PC-9 (cell line): ENCODE measurements at regions not wholly inside any gene's neighbourhood (a gene's known extent, or its start where the extent isn't known, plus 50 kb on each side); places are given as distances from the start of the nearest gene placed in this dataset.

Experiments used
- BruUV-seq: library from RNA; stranded (reverse); fragments of 400-500 nt; replicated peaks from 2 replicates; lab custom pipeline; 2021; lab: Mats Ljungman, UMichigan
- CTCF ChIA-PET: fragments of 300-600 bp; sonication (Branson Sonifier 250); formaldehyde crosslinking; loops from one replicate; lab custom pipeline; 2022; ENCODE audit warnings: antibody characterized with exemption; lab: Charles Lee
- POLR2A ChIA-PET: fragments of 300-600 bp; sonication (Branson Sonifier 250); formaldehyde crosslinking; loops from one replicate; lab custom pipeline; 2022; ENCODE audit warnings: antibody characterized with exemption; ENCODE audit not compliant: unreplicated experiment; lab: Charles Lee
- DNase-seq, 2 experiments: peaks; one replicate each; pipeline versions ENCODE4 v3.0.0 to v3.0.0-alpha.2; 2015 to 2022; ENCODE audit warnings: mixed read lengths in 1 of 2
- H2AFZ ChIP-seq: fragments of 200-600 bp; sonication (generic); 2 replicates; pipeline ENCODE4 v1.8.1; 2017; ENCODE audit warnings: antibody characterized with exemption
- H3F3A ChIP-seq: fragments of 200-600 bp; sonication (generic); 2 replicates; pipeline ENCODE4 v1.8.1; 2017; ENCODE audit warnings: antibody characterized with exemption, mild to moderate bottlenecking, low read depth; ENCODE audit not compliant: insufficient read depth
- H3K27ac ChIP-seq: fragments of 200-600 bp; sonication (generic); 2 replicates; pipeline ENCODE4 v1.6.1; 2016; ENCODE audit warnings: mixed run types
- H3K27me3 ChIP-seq: fragments of 200-600 bp; sonication (generic); 2 replicates; pipeline ENCODE4 v1.6.1; 2016; ENCODE audit warnings: low read depth, mixed run types; ENCODE audit not compliant: insufficient read depth
- H3K36me3 ChIP-seq: fragments of 200-600 bp; sonication (generic); 2 replicates; pipeline ENCODE4 v1.6.1; 2016; ENCODE audit warnings: low read depth, mixed run types
- H3K4me1 ChIP-seq: fragments of 200-600 bp; sonication (generic); replicated peaks from 2 replicates; pipeline ENCODE4 v1.6.1; 2016; ENCODE audit warnings: mixed run types; ENCODE audit not compliant: insufficient read depth
- H3K4me2 ChIP-seq: fragments of 200-600 bp; sonication (generic); 2 replicates; pipeline ENCODE4 v1.6.1; 2017; ENCODE audit warnings: mixed run types
- H3K4me3 ChIP-seq: fragments of 200-600 bp; sonication (generic); 2 replicates; pipeline ENCODE4 v1.6.1; 2016; ENCODE audit warnings: mixed run types
- H3K79me2 ChIP-seq: fragments of 200-600 bp; sonication (generic); 2 replicates; pipeline ENCODE4 v1.6.1; 2017; ENCODE audit warnings: low read depth, mixed run types
- H3K9me2 ChIP-seq: fragments of 200-600 bp; sonication (generic); 2 replicates; pipeline ENCODE4 v1.8.1; 2017; ENCODE audit warnings: mild to moderate bottlenecking; ENCODE audit not compliant: insufficient read depth
- H3K9me3 ChIP-seq: fragments of 200-600 bp; sonication (generic); 2 replicates; pipeline ENCODE4 v1.8.1; 2016; ENCODE audit warnings: low read depth; ENCODE audit not compliant: insufficient read depth
- H4K20me1 ChIP-seq: fragments of 200-600 bp; sonication (generic); 2 replicates; pipeline ENCODE4 v1.8.1; 2017; ENCODE audit not compliant: insufficient read depth
- EZH2 ChIP-seq: fragments of 200-600 bp; sonication (generic); IDR thresholded peaks from 2 replicates; pipeline ENCODE4 v1.8.0; 2017; ENCODE audit warnings: antibody characterized with exemption, low read depth
- intact Hi-C: fragments of 100-400 bp; cut with micrococcal nuclease; formaldehyde crosslinking; loops from one replicate; pipeline ENCODE4 v1.10.0; 2022; ENCODE audit not compliant: unreplicated experiment
- TF ChIP-seq, protein P1 (sequence below): fragments of 200-600 bp; sonication (generic); conservative IDR thresholded peaks from 2 replicates; pipeline ENCODE4 v1.6.1; 2017; ENCODE audit warnings: mixed run types, antibody characterized with exemption, mild to moderate bottlenecking, moderate library complexity

DNA sequence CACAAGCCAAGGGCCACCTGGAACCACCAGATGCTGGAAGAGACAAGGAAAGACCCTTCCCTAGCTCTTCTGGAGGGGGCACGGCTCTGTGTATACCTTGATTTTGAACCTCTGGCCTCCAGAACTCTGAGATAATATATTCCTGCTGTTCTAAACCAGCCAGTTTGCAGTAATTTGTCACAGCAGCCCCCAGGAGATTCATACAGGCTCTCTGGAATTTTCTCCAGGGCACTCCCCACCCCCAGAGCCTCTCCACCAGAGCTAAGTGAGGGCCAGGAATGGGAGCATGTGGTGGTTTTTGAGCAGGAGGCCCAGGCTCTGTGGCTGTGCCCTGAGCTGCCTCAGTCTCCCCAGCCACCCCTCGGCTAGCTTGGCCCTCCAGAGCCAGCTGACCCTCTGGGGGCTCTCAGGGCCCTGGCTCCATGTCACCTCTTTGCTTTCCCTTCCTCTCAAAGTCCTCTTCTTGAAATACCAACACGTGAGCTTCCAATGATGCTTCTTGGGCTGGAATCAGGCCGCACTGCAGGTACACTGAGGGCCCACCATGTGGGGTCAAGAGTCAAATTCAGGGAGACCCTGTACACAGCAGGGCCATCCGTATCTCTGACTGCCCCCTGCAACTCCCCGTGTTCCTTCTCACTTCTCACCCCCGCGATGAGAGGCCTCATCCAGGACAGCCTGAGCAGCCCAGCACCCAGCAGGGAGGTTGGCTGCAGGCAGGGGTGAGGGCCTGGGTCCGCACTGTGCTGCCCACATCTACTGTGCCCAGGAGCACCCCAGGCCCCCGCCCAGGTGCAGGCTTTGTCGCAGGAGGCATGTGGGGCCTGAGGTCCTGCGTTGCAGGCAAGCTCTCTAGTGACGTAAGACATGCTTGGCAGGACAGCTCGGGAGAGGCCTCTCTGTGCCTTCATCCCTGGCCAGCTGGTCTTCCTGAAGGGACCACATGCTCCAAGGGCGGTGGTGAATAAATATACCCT, 155.5 kb downstream of the ANKRD60 start:
- no peak for DNase-seq
- no peaks in the 10 kb centered on the region; the same call in 1 of the 2 replicates for H3K9me3 ChIP-seq
- H3F3A ChIP-seq, result 0 out of 2 replicates have a peak, but pooled peaks cover 4% of the 10 kb centered on the region
- H3K79me2 ChIP-seq, result no peaks in the 10 kb centered on the region
- H4K20me1 ChIP-seq, result no peaks in the 10 kb centered on the region
- ChIA-PET CTCF (no interaction called here), POLR2A (no interaction called here)
- no peak overlapping the region for H3K4me3 ChIP-seq
- TF ChIP-seq, protein P1, sequence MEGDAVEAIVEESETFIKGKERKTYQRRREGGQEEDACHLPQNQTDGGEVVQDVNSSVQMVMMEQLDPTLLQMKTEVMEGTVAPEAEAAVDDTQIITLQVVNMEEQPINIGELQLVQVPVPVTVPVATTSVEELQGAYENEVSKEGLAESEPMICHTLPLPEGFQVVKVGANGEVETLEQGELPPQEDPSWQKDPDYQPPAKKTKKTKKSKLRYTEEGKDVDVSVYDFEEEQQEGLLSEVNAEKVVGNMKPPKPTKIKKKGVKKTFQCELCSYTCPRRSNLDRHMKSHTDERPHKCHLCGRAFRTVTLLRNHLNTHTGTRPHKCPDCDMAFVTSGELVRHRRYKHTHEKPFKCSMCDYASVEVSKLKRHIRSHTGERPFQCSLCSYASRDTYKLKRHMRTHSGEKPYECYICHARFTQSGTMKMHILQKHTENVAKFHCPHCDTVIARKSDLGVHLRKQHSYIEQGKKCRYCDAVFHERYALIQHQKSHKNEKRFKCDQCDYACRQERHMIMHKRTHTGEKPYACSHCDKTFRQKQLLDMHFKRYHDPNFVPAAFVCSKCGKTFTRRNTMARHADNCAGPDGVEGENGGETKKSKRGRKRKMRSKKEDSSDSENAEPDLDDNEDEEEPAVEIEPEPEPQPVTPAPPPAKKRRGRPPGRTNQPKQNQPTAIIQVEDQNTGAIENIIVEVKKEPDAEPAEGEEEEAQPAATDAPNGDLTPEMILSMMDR, result no peak
- no peak for TF ChIP-seq EZH2
- H2AFZ ChIP-seq, result no peak overlapping the region
- H3K4me1 ChIP-seq, result peaks cover 12% of the 10 kb centered on the region
- H3K36me3 ChIP-seq, result no peaks in the 10 kb centered on the region
- no peak overlapping the region for H3K4me2 ChIP-seq
- BruUV-seq, result no TSS peak
- no peak overlapping the region for H3K27ac ChIP-seq
- intact Hi-C loops, result no loop called here
- no peaks in the 10 kb centered on the region for H3K9me2 ChIP-seq
- H3K27me3 ChIP-seq, result no peaks in the 10 kb centered on the region

DNA sequence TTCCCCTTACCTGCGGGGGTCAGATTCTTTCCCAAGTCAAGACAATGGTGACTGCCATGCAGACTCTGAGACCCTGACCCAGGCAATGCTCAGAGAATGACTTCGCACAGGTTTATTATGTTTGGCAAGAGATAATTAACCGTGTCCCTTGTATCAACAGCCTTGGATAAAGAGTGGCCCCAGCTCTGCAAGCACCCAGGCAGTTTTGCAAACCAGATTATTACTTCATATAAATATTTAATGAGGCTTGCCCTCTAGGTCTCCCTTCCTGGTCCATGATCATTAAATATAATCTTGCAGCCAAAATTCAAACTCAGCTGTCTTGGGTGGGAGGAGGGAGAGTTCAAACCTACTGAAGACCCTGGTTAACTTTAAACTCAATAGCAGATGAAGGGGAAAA, 156.5 kb downstream of the ANKRD60 start:
- Histone ChIP-seq H4K20me1 (no peaks in the 10 kb centered on the region), H3K4me1 (peaks cover 14% of the 10 kb centered on the region), H3K9me2 (no peaks in the 10 kb centered on the region), H3K36me3 (no peaks in the 10 kb centered on the region), H3K27ac (no peak overlapping the region), H3K79me2 (no peaks in the 10 kb centered on the region), H3F3A (peaks cover 8% of the 10 kb centered on the region), H3K9me3 (no peaks in the 10 kb centered on the region), H3K4me2 (no peak overlapping the region), H3K27me3 (no peaks in the 10 kb centered on the region), H2AFZ (no peak overlapping the region), H3K4me3 (no peak overlapping the region)
- intact Hi-C loops, result no loop called here
- BruUV-seq, result no TSS peak
- no peak for DNase-seq
- ChIA-PET POLR2A (no interaction called here), CTCF (no interaction called here)
- TF ChIP-seq EZH2, result no peak
- TF ChIP-seq, protein P1, result no peak

DNA sequence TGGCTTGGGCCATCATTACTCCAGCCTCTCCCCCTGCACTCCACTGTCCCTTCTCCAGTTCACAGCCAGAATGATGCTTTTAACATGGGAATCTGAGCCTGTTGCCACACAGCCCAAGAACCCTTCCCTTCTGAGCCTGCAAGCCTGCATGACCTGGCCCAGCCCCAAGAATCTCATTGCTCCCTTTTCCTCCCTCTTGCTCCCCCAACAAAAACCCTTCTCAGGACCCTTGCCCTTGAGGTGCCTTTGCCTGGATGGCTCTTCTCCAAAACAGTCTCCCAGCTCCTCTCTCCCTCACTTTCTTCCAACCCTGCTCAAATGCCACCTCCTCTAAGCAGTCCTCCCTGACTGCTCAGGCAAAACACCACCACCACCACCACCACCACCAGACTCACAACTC, 157.2 kb downstream of the ANKRD60 start:
- Histone ChIP-seq H3K4me1 (peaks cover 21% of the 10 kb centered on the region), H3K36me3 (no peaks in the 10 kb centered on the region), H3K27me3 (no peaks in the 10 kb centered on the region), H3K27ac (no peak overlapping the region), H3K4me2 (no peak overlapping the region), H3K4me3 (no peak overlapping the region), H4K20me1 (no peaks in the 10 kb centered on the region), H3K9me2 (no peaks in the 10 kb centered on the region), H2AFZ (no peak overlapping the region), H3K79me2 (no peaks in the 10 kb centered on the region), H3F3A (peaks cover 15% of the 10 kb centered on the region), H3K9me3 (no peaks in the 10 kb centered on the region)
- no peak for TF ChIP-seq EZH2
- TF ChIP-seq, protein P1, result no peak
- CTCF ChIA-PET, result interaction anchor here (0.7 kb wide), 1 partner anchor 333 kb away, joined by 3 read pairs; no protein-coding TSS in a partner anchor
- no TSS peak for BruUV-seq
- no peak for DNase-seq
- POLR2A ChIA-PET, result no interaction called here
- intact Hi-C loops, result no loop called here
